Ovary (tissue), 3 donors: ENCODE measurements at regions not wholly inside any gene's neighbourhood (a gene's known extent, or its start where the extent isn't known, plus 50 kb on each side); places are given as distances from the start of the nearest gene placed in this dataset.

Source experiments
- CTCF ChIP-seq, 3 donors: fragments of 450-650 bp in 2 of 3; fragments of 200-600 bp in 1 of 3; IDR thresholded peaks; one replicate each; pipeline versions ENCODE4 v1.5.1 to v1.8.0; 2016 to 2022; ENCODE audit warnings: antibody characterized with exemption in 3 of 3, mild to moderate bottlenecking in 1 of 3
- EP300 ChIP-seq: sonication (generic); formaldehyde crosslinking; IDR thresholded peaks from one replicate; pipeline ENCODE4 v1.6.1; 2017; ENCODE audit warnings: antibody characterized with exemption
- POLR2A ChIP-seq: fragments of 450-650 bp; IDR thresholded peaks from one replicate; pipeline ENCODE4 v1.6.1; 2017; ENCODE audit warnings: antibody characterized with exemption, mild to moderate bottlenecking, moderate library complexity
- donor health status: DM: no; HTN: no; CAD: no.

- TF ChIP-seq CTCF (IDR thresholded peaks at IDR 0.05) (no peak), POLR2A (no peak), EP300 (no peak)
Observed at GRCh38 chr10:44674536-44675386, 236.4 kb upstream of the TMEM72 start.
